ENCODE measurements at regions not wholly inside any gene's neighbourhood (a gene's known extent, or its start where the extent isn't known, plus 50 kb on each side); places are given as distances from the start of the nearest gene placed in this dataset.
"Not testable (repeated sequence)": the region's sequence is repeated elsewhere in the genome, so short reads cannot be mapped to it uniquely, and the experiment has no call there.

DNA sequence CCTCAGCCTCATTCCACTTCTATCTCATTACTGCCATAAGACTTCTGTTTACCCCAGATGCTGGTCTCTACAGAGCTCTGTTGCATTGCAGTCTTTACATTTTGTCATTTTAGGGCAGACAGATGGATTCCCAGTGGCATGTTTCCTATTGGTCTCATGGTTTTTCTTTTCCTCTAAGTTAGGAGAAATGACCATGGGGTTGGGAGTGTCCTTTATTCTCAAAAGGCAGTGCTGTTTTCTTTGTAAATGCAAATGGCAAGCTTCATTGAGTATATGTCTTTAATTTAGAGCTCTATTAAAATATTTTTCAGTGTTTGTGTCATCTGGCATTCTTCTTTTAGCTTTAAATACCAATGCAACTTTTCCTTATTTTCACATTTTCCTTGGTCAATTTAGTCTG is 57.0 kb downstream of the MSTN start:
- DNase-seq (ENCODE audit: low spot score): no peak

- no peak for DNase-seq (ENCODE audit: low spot score)
These were observed 62.9 kb downstream of the MSTN start for GRCh38 chr2:189999661-190000060.

DNA sequence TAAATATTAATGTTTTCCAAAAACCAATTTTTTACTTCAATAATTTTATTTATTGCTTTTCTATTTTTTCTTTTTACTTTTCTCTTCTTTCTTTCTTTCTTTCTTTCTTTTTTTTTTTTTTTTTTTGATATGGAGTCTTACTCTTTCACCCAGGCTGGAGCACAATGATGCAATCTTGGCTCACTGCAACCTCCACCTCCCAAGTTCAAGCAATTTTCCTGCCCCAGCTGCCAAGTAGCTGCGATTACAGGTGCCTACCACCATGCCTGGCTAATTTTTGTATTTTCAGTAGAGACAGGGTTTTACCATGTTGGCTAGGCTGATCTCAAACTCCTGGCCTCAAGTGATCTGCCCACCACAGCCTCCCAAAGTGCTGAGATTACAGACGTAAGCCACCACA is 63.9 kb downstream of the MSTN start:
- DNase-seq (ENCODE audit: low spot score): not testable (repeated sequence)

DNA sequence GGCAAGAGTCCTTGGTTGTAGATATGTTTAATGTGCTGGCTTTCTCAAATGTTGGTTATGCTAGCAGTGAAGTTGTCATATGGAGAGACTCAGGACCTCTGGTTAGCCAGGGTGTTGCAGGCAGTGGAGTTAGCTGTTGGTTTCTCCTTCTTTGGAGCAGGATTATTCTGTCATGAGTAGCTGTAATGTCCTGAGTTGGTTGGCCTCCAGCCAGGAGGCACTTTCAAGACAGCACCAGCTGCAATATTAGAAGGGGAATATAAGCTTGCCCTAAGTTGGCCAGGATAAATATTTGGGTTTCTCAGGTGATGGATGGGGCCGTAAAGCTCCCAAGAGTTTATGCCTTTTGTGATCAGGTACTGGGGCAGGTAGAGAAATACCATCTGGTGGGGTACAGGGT is 65.5 kb downstream of the MSTN start:
- DNase-seq (ENCODE audit: low spot score): no peak

- DNase-seq (ENCODE audit: low spot score): no peak
These were observed 66.8 kb downstream of the MSTN start for GRCh38 chr2:189995679-189996078.

GRCh38 chr2:189982780-189983394 is 79.6 kb downstream of the MSTN start:
- no peak for DNase-seq (ENCODE audit: low spot score)

DNA sequence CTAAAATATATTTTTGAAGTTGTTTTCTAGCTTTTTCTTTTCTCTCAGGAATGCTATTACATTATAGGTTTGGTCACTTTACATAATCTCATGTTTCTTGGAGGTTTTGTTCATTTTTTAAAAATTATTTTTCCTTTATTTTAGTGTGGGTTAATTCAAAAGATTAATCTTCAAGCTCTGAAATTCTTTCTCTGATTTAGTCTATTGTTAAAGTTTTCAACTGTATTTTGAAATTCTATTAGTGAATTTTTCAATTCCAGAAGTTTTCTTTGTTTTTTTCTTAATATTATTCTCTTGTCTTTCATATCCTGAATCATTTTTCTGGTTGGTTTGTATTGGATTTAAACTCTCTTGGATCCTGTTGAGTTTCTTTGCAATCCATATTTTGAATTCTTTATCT is 80.4 kb downstream of the MSTN start:
- no peak for DNase-seq (ENCODE audit: low spot score)

DNA sequence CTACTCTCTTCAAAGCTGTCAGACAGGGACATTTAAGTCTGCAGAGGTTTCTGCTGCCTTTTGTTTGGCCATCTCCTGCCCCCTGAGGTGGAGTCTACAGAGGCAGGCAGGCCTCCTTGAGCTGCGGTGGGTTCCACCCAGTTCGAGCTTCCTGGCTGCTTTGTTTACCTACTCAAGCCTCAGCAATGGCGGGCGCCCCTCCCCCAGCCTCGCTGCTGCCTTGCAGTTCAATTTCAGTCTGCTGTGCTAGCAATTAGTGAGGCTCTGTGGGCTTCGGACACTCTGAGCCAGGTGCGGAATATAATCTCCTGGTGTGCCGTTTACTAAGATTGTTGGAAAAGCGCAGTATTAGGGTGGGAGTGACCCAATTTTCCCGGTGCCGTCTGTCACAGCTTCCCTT is 86.0 kb downstream of the MSTN start:
- not testable (repeated sequence) for DNase-seq (ENCODE audit: low spot score)

GRCh38 chr2:189960346-189960745 is 102.2 kb downstream of the MSTN start:
- no peak for DNase-seq (ENCODE audit: low spot score)

DNA sequence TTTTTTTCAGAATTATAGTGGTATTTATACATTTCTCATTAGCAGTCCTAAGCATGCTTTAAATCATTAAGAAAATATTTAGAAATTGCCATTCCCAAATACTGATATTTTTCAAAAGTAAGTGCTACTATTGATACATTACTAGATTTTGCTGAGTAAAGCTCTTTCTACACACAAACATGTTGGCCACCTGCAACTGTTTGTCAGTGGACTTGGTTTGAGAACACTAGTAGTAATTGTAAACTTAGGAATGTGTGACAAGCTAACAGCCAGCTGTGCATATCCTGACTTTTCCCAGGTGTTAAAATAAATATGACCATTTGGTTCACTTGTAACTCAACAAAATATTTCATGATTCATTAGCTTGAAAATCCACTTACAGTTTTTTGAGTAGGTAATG is 103.1 kb downstream of the MSTN start:
- no peak for DNase-seq (ENCODE audit: low spot score)

- DNase-seq (ENCODE audit: low spot score): no peak
These were observed 107.5 kb downstream of the MSTN start for GRCh38 chr2:189954989-189955388.

DNA sequence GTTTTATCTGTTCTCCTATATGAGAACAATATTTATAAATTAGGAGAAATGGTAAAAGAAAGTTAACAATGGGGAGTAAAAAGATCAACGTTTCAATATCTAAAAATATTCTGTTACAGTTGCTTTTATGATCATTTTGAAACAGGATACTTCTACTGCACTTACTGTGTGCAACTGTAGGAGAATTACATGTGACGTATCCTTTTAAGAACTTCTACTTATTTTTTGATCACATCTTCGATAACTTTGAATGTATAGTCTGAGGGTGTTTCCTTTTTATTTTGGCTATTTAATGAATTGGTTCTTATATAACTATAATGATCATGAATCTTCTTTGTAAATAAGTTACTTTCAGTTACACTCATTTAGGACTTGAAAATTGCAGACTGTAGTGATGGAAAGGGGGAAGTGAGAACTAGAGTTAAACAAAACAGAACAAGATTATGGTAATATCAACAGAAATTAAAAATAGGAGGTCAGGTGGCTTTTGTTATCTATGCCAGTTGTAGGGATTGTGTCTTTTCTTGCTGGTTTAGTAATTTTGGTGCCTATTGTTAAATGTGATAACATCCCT is 109.9 kb downstream of the MSTN start:
- no peak for DNase-seq (ENCODE audit: low spot score)

GRCh38 chr2:189951791-189952535 is 110.6 kb downstream of the MSTN start:
- DNase-seq (ENCODE audit: low spot score): no peak

- no peak for DNase-seq (ENCODE audit: low spot score)
These were observed 119.5 kb downstream of the MSTN start for GRCh38 chr2:189943009-189943408.

GRCh38 chr2:189940913-189941312 is 121.6 kb downstream of the MSTN start:
- no peak for DNase-seq (ENCODE audit: low spot score)

DNA sequence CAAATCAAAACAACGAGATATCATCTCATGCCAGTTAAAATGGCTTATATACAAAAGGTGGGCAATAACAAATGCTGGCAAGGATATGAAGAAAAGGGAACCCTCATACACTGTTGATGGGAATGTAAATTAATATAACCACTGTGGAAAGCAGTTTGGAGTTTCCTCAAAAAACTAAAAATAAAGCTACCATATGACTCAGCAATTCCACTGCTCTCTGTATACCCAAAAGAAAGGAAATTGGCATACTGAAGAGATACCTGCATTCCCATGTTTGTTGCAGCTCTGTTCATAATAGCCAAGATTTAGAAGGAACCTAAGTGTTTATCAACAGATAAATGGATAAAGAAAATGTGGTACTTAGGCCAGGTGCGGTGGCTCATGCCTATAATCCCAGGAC is 124.8 kb downstream of the MSTN start:
- no peak for DNase-seq (ENCODE audit: low spot score)

DNA sequence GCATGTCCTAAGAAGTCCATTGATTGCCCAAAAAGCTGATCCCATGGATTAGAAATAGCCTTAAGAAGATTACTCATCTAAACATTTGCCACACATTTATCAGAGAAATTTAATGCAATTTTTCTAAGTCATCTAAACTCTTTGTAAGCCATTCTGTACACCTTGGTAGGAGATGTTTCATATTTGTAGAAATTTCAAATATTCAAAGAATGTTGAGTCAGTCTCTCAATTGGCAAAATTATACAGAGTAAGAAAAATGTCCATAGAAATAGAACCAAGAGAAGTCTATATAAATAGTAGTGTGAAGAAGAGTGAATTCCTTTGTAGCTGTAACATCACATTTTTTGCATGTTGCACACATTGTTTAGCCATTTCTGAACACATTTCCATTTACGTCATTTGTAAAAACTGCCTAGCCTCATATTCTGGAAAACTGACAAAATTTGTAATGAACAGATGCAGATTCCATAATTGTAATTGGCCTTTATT is 128.6 kb downstream of the MSTN start:
- peak; percentile 50 for DNase-seq (ENCODE audit: low spot score)

DNA sequence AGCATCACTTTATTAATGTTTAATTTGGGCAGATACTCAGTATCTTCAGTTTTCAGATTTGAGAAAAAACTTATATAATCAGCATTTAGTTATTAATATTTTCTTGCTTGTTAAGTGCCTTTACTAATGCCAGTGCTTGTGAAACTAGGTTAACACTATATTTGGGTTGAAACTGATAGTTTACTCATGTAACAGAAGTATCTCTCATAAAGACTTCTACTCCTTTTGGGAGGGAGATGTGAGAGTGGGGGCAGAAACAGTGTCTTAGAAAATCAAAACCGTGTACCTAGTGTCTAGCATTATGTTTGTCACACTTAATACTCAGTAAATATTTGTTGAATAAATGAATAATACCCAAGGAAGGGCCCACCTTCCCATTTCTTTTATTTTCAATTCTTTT is 129.5 kb downstream of the MSTN start:
- DNase-seq (ENCODE audit: low spot score): no peak

- DNase-seq (ENCODE audit: low spot score): no peak
These were observed 134.7 kb downstream of the MSTN start for GRCh38 chr2:189927823-189928222.
